ENCODE measurements at regions not wholly inside any gene's neighbourhood (a gene's known extent, or its start where the extent isn't known, plus 50 kb on each side); places are given as distances from the start of the nearest gene placed in this dataset.

DNA sequence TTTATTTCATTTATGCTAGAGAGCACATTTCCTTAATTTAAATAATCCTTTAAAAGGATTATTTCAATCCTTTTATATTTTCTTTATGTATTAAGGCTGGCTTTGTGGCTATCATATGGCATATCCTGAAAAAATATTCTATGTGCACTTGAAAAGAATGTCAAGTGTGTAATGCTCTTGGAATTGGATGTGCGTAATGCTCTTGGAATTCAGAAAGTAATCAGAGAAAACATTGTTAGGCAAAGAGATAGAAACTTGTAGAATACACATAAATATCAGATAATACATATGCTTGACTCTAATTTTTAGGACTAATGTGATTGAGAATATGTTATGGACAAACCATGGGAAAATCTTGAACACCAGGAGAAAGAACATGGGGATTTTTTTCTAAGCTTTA is 197.5 kb upstream of the COL3A1 start:
- H3K9ac ChIP-seq, result no peak overlapping the region
- H3F3A ChIP-seq (replicated peaks; ENCODE audit: insufficient read depth), result peaks cover 13% of the 10 kb centered on the region
- no peak overlapping the region for H3K4me3 ChIP-seq (ENCODE audit: low read depth in 2 of 2, low read length in 1 of 2)
- 73% methylated on average over 1 of the region's 1 CpG for WGBS (ENCODE audit: low lambda C conversion rate)
- 0 out of 2 replicates have a peak, but pooled peaks cover 6% of the 10 kb centered on the region for H3K9me3 ChIP-seq
- no peaks in the 10 kb centered on the region for H3K36me3 ChIP-seq (replicated peaks in 1 of 2; ENCODE audit: control insufficient read depth in 1 of 2, insufficient read depth in 2 of 2, low read length in 1 of 2)
- ChIA-PET CTCF (no interaction called here), POLR2A (no interaction called here)
- DNase-seq, result no peak
- no peak overlapping the region; the same call in 1 of the 2 replicates for H2AFZ ChIP-seq (ENCODE audit: low read depth)
- no peaks in the 10 kb centered on the region for H3K27me3 ChIP-seq (ENCODE audit: insufficient read depth)
- peaks cover 0 to 15% of the 10 kb centered on the region in 2 experiments; a peak in 2 of 4 replicates for H3K4me1 ChIP-seq (ENCODE audit: control insufficient read depth in 1 of 2, insufficient read depth in 2 of 2, low read depth in 1 of 2, low read length in 1 of 2)
- H3K9me2 ChIP-seq, result no peaks in the 10 kb centered on the region
- no peaks in the 10 kb centered on the region for H4K20me1 ChIP-seq (ENCODE audit: insufficient read depth)
- no peaks in the 10 kb centered on the region for H3K79me2 ChIP-seq (ENCODE audit: insufficient read depth)
- no peak overlapping the region for H3K4me2 ChIP-seq
- peak overlapping the region in 1 of 2 experiments; percentile 77; a peak in 2 of 4 replicates for H3K27ac ChIP-seq (ENCODE audit: low read depth in 2 of 2, low read length in 1 of 2)
- no peak for TF ChIP-seq ELF1 (IDR thresholded peaks at IDR 0.05)
- TF ChIP-seq FOXM1 (IDR thresholded peaks at IDR 0.05; ENCODE audit: low read depth), result no peak
- no peak for TF ChIP-seq EZH2phosphoT487 (IDR thresholded peaks at IDR 0.05; ENCODE audit: borderline replicate concordance, low read depth)
- TF ChIP-seq MXI1 (IDR thresholded peaks at IDR 0.05; ENCODE audit: low read depth, low read length), result no peak
- peak; percentile 87 for TF ChIP-seq JUND (IDR thresholded peaks at IDR 0.05)
- peak in 1 of 2 experiments; percentile 46; a peak in 1 of 4 replicates for TF ChIP-seq EP300 (IDR thresholded peaks at IDR 0.05; ENCODE audit: borderline replicate concordance in 1 of 2, low read depth in 1 of 2, low read length in 1 of 2)
- no peak for TF ChIP-seq CHD2 (IDR thresholded peaks at IDR 0.05; ENCODE audit: low read length, partially characterized antibody)
- no peak for TF ChIP-seq RCOR1 (IDR thresholded peaks at IDR 0.05; ENCODE audit: low read length)
- no peak for TF ChIP-seq MEF2A (IDR thresholded peaks at IDR 0.05; ENCODE audit: borderline replicate concordance, low read depth)
- TF ChIP-seq TCF12 (IDR thresholded peaks at IDR 0.05), result peak; percentile 67; the same call in 1 of the 2 replicates
- TF ChIP-seq, protein P1, sequence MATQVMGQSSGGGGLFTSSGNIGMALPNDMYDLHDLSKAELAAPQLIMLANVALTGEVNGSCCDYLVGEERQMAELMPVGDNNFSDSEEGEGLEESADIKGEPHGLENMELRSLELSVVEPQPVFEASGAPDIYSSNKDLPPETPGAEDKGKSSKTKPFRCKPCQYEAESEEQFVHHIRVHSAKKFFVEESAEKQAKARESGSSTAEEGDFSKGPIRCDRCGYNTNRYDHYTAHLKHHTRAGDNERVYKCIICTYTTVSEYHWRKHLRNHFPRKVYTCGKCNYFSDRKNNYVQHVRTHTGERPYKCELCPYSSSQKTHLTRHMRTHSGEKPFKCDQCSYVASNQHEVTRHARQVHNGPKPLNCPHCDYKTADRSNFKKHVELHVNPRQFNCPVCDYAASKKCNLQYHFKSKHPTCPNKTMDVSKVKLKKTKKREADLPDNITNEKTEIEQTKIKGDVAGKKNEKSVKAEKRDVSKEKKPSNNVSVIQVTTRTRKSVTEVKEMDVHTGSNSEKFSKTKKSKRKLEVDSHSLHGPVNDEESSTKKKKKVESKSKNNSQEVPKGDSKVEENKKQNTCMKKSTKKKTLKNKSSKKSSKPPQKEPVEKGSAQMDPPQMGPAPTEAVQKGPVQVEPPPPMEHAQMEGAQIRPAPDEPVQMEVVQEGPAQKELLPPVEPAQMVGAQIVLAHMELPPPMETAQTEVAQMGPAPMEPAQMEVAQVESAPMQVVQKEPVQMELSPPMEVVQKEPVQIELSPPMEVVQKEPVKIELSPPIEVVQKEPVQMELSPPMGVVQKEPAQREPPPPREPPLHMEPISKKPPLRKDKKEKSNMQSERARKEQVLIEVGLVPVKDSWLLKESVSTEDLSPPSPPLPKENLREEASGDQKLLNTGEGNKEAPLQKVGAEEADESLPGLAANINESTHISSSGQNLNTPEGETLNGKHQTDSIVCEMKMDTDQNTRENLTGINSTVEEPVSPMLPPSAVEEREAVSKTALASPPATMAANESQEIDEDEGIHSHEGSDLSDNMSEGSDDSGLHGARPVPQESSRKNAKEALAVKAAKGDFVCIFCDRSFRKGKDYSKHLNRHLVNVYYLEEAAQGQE (IDR thresholded peaks at IDR 0.05; ENCODE audit: low read depth, low read length), result no peak
- TF ChIP-seq GATA2 (CRISPR knock-in tag; IDR thresholded peaks at IDR 0.05), result no peak
- no peak for TF ChIP-seq RAD21 (IDR thresholded peaks at IDR 0.05; ENCODE audit: low read length)
- no peak for TF ChIP-seq SMC3 (IDR thresholded peaks at IDR 0.05; ENCODE audit: low read depth, low read length)
- TF ChIP-seq POLR2AphosphoS5 (IDR thresholded peaks at IDR 0.05; ENCODE audit: low read depth, low read length), result no peak; the same call in 1 of the 2 replicates
- TF ChIP-seq, protein P2, sequence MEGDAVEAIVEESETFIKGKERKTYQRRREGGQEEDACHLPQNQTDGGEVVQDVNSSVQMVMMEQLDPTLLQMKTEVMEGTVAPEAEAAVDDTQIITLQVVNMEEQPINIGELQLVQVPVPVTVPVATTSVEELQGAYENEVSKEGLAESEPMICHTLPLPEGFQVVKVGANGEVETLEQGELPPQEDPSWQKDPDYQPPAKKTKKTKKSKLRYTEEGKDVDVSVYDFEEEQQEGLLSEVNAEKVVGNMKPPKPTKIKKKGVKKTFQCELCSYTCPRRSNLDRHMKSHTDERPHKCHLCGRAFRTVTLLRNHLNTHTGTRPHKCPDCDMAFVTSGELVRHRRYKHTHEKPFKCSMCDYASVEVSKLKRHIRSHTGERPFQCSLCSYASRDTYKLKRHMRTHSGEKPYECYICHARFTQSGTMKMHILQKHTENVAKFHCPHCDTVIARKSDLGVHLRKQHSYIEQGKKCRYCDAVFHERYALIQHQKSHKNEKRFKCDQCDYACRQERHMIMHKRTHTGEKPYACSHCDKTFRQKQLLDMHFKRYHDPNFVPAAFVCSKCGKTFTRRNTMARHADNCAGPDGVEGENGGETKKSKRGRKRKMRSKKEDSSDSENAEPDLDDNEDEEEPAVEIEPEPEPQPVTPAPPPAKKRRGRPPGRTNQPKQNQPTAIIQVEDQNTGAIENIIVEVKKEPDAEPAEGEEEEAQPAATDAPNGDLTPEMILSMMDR (IDR thresholded peaks at IDR 0.05), result no peak
- TF ChIP-seq RXRA (IDR thresholded peaks at IDR 0.05; ENCODE audit: borderline replicate concordance, low read depth), result no peak
- TF ChIP-seq GABPA (IDR thresholded peaks at IDR 0.05; ENCODE audit: low read depth), result no peak
- no peak for TF ChIP-seq YY1 (IDR thresholded peaks at IDR 0.05; ENCODE audit: low read depth)
- TF ChIP-seq RFX5 (IDR thresholded peaks at IDR 0.05; ENCODE audit: low read length), result no peak
- TF ChIP-seq, protein P3, sequence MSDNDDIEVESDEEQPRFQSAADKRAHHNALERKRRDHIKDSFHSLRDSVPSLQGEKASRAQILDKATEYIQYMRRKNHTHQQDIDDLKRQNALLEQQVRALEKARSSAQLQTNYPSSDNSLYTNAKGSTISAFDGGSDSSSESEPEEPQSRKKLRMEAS (IDR thresholded peaks at IDR 0.05; ENCODE audit: low read depth), result no peak
- TF ChIP-seq, protein P4, sequence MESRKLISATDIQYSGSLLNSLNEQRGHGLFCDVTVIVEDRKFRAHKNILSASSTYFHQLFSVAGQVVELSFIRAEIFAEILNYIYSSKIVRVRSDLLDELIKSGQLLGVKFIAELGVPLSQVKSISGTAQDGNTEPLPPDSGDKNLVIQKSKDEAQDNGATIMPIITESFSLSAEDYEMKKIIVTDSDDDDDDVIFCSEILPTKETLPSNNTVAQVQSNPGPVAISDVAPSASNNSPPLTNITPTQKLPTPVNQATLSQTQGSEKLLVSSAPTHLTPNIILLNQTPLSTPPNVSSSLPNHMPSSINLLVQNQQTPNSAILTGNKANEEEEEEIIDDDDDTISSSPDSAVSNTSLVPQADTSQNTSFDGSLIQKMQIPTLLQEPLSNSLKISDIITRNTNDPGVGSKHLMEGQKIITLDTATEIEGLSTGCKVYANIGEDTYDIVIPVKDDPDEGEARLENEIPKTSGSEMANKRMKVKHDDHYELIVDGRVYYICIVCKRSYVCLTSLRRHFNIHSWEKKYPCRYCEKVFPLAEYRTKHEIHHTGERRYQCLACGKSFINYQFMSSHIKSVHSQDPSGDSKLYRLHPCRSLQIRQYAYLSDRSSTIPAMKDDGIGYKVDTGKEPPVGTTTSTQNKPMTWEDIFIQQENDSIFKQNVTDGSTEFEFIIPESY (IDR thresholded peaks at IDR 0.05; ENCODE audit: borderline replicate concordance, low read depth), result no peak
- TF ChIP-seq TAF1 (IDR thresholded peaks at IDR 0.05; ENCODE audit: borderline replicate concordance, low read depth, low read length), result no peak
- peak; percentile 74; the same call in 1 of the 2 replicates for TF ChIP-seq TEAD4 (IDR thresholded peaks at IDR 0.05; ENCODE audit: borderline replicate concordance, insufficient read depth)
- TF ChIP-seq SIN3A (IDR thresholded peaks at IDR 0.05; ENCODE audit: borderline replicate concordance, low read depth, low read length), result no peak
- TF ChIP-seq, protein P5, sequence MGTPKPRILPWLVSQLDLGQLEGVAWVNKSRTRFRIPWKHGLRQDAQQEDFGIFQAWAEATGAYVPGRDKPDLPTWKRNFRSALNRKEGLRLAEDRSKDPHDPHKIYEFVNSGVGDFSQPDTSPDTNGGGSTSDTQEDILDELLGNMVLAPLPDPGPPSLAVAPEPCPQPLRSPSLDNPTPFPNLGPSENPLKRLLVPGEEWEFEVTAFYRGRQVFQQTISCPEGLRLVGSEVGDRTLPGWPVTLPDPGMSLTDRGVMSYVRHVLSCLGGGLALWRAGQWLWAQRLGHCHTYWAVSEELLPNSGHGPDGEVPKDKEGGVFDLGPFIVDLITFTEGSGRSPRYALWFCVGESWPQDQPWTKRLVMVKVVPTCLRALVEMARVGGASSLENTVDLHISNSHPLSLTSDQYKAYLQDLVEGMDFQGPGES (IDR thresholded peaks at IDR 0.05; ENCODE audit: low read depth, low read length), result no peak
- no peak for TF ChIP-seq NRF1 (IDR thresholded peaks at IDR 0.05; ENCODE audit: low read depth, low read length)

Measured in SK-N-SH (cell line).